Epithelial cell of proximal tubule (primary cell): ENCODE measurements at regions not wholly inside any gene's neighbourhood (a gene's known extent, or its start where the extent isn't known, plus 50 kb on each side); places are given as distances from the start of the nearest gene placed in this dataset.

Experiments used
- DNase-seq: peaks from one replicate; pipeline ENCODE4 v3.0.0-alpha.2; 2011; ENCODE audit warnings: low read depth
- H3K4me3 ChIP-seq: 2 replicates; pipeline ENCODE4 v1.5.1; 2011; ENCODE audit warnings: low read depth, mild to moderate bottlenecking, low read length
- CTCF ChIP-seq: conservative IDR thresholded peaks from 2 replicates; pipeline ENCODE4 v1.5.1; 2012; ENCODE audit warnings: low read depth, mild to moderate bottlenecking, low read length

GRCh38 chr2:239688840-239689239, 288.0 kb upstream of the HDAC4 start:
- no peak for TF ChIP-seq CTCF
- no peak overlapping the region for H3K4me3 ChIP-seq

GRCh38 chr2:239688122-239688681, 287.4 kb upstream of the HDAC4 start:
- no peak for DNase-seq
- peak; percentile 24 for TF ChIP-seq CTCF
- no peak overlapping the region for H3K4me3 ChIP-seq

More at GRCh38 chr2:239688840-239689239, 288.0 kb upstream of the HDAC4 start:
- DNase-seq: no peak

- no peak for DNase-seq
- H3K4me3 ChIP-seq: no peak overlapping the region
- TF ChIP-seq CTCF: no peak
These were observed 286.6 kb upstream of the HDAC4 start for GRCh38 chr2:239687441-239687840.

GRCh38 chr2:239685965-239686364, 285.1 kb upstream of the HDAC4 start:
- DNase-seq: no peak
- no peak for TF ChIP-seq CTCF

GRCh38 chr2:239685556-239685955, 284.7 kb upstream of the HDAC4 start:
- TF ChIP-seq CTCF: no peak

More at GRCh38 chr2:239685965-239686364, 285.1 kb upstream of the HDAC4 start:
- H3K4me3 ChIP-seq: no peak overlapping the region

GRCh38 chr2:239684996-239685395, 284.2 kb upstream of the HDAC4 start:
- no peak for DNase-seq
- TF ChIP-seq CTCF: no peak
- no peak overlapping the region for H3K4me3 ChIP-seq

More at GRCh38 chr2:239685556-239685955, 284.7 kb upstream of the HDAC4 start:
- no peak for DNase-seq
- H3K4me3 ChIP-seq: no peak overlapping the region

- TF ChIP-seq CTCF: no peak
- no peak for DNase-seq
- no peak overlapping the region for H3K4me3 ChIP-seq
These were observed 283.5 kb upstream of the HDAC4 start for GRCh38 chr2:239684271-239684810.
